HCEC 1CT (cell line): ENCODE measurements at regions not wholly inside any gene's neighbourhood (a gene's known extent, or its start where the extent isn't known, plus 50 kb on each side); places are given as distances from the start of the nearest gene placed in this dataset.
"Not testable (repeated sequence)": the region's sequence is repeated elsewhere in the genome, so short reads cannot be mapped to it uniquely, and the experiment has no call there.

ENCODE experiments used
- DNase-seq: peaks from one replicate; pipeline ENCODE4 v3.0.0-alpha.2; 2017

- DNase-seq: no peak
Observed at GRCh38 chr10:64148607-64149006, 627.4 kb downstream of the REEP3 start.

GRCh38 chr10:64156166-64156565, 635.0 kb downstream of the REEP3 start:
- DNase-seq: no peak

- no peak for DNase-seq
Observed at GRCh38 chr10:64158551-64158950, 637.4 kb downstream of the REEP3 start.

GRCh38 chr10:64159910-64160872, 639.0 kb downstream of the REEP3 start:
- no peak for DNase-seq

- no peak for DNase-seq
Observed at GRCh38 chr10:64170791-64171190, 649.6 kb downstream of the REEP3 start.

GRCh38 chr10:64173826-64174225, 652.6 kb downstream of the REEP3 start:
- DNase-seq: no peak

- DNase-seq: no peak
Observed at GRCh38 chr10:64174666-64175255, 653.6 kb downstream of the REEP3 start.

- DNase-seq: no peak
Observed at GRCh38 chr10:64175271-64175962, 654.2 kb downstream of the REEP3 start.

- no peak for DNase-seq
Observed at GRCh38 chr10:64182671-64183070, 661.5 kb downstream of the REEP3 start.

- no peak for DNase-seq
Observed at GRCh38 chr10:64191286-64191685, 670.1 kb downstream of the REEP3 start.

- DNase-seq: no peak
Observed at GRCh38 chr10:64196638-64197315, 675.6 kb downstream of the REEP3 start.

GRCh38 chr10:64201936-64202335, 680.7 kb downstream of the REEP3 start:
- DNase-seq: no peak

GRCh38 chr10:64204504-64204903, 683.3 kb downstream of the REEP3 start:
- DNase-seq: not testable (repeated sequence)

- DNase-seq: no peak
Observed at GRCh38 chr10:64206409-64206808, 685.2 kb downstream of the REEP3 start.

GRCh38 chr10:64209561-64209960, 688.4 kb downstream of the REEP3 start:
- no peak for DNase-seq

GRCh38 chr10:64210211-64210610, 689.0 kb downstream of the REEP3 start:
- DNase-seq: no peak

GRCh38 chr10:64211466-64211865, 690.3 kb downstream of the REEP3 start:
- DNase-seq: no peak

GRCh38 chr10:64215088-64215487, 693.9 kb downstream of the REEP3 start:
- DNase-seq: no peak

GRCh38 chr10:64219271-64220025, 698.2 kb downstream of the REEP3 start:
- no peak for DNase-seq

GRCh38 chr10:64234489-64234888, 713.3 kb downstream of the REEP3 start:
- no peak for DNase-seq

- DNase-seq: no peak
Observed at GRCh38 chr10:64257704-64258103, 736.5 kb downstream of the REEP3 start.

- DNase-seq: no peak
Observed at GRCh38 chr10:64261092-64261491, 739.9 kb downstream of the REEP3 start.
